Upper lobe of right lung (tissue), 1 donor: ENCODE measurements at regions not wholly inside any gene's neighbourhood (a gene's known extent, or its start where the extent isn't known, plus 50 kb on each side); places are given as distances from the start of the nearest gene placed in this dataset.

Source experiments
- ATAC-seq: fragments of 200-7000 bp; cut with Tn5 transposase; one replicate; pipeline ENCODE4 v1.9.1; 2020; ENCODE audit warnings: mild to moderate bottlenecking, moderate library complexity
- DNase-seq: peaks from one replicate; pipeline ENCODE4 v3.0.0-alpha.2; 2020
- H3K27ac ChIP-seq: fragments of 200-600 bp; one replicate; pipeline ENCODE4 v1.8.0; 2022
- H3K27me3 ChIP-seq: fragments of 200-600 bp; one replicate; pipeline ENCODE4 v1.8.0; 2022; ENCODE audit warnings: mild to moderate bottlenecking
- H3K36me3 ChIP-seq: fragments of 200-600 bp; one replicate; pipeline ENCODE4 v1.8.0; 2022
- H3K4me1 ChIP-seq: fragments of 200-600 bp; one replicate; pipeline ENCODE4 v1.8.0; 2022
- H3K4me3 ChIP-seq: fragments of 200-600 bp; one replicate; pipeline ENCODE4 v1.8.0; 2022; ENCODE audit warnings: mild to moderate bottlenecking
- H3K9me3 ChIP-seq: fragments of 200-600 bp; one replicate; pipeline ENCODE4 v1.8.0; 2022
- intact Hi-C: fragments of 100-400 bp; cut with DNase I; formaldehyde crosslinking; loops from one replicate; pipeline ENCODE4 v1.11.0; 2022
- TF ChIP-seq, protein P1 (sequence below): fragments of 200-600 bp; IDR thresholded peaks from one replicate; pipeline ENCODE4 v1.8.0; 2022; ENCODE audit warnings: antibody characterized with exemption
- donor health status: DM: no; HTN: yes; CAD: no; lungs with severe emphysema.

DNA sequence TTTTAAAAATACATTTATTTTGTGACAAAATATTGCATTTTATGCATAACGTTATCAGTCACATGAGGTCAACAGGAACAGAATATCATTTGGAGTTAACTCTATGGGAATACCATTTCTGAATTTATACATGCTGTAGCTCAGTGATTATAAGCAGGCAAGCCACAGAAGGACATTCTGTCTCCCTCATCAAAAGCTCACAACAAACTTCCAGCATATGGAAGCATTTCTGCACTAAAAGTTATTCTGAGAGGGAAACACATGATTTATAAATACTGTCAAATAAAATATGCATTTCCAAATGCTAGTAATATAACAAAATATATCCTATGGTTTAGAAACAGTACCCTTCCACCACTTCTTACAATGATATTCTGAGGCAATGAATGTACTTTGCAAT is 854.1 kb upstream of the B3GALT2 start:
- no peak overlapping the region for H3K4me3 ChIP-seq

DNA sequence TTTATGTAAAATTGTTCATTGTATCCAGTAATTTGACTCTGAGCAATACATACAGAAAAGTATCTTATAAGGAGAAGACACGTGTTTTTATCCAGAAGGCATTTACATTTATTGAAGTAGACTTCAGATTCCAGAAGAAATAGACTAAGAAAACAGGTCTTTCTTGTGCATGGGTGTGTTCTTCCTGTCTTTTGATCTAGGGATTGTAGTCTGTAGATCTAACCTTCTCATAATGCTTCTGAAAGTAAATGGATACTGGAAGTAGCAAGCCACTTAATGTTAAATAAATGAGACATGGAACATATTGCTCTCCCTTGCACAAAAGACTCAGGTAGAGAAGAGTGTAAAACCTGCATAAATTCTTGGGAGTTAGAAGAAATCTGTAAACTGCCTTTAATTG is 853.2 kb upstream of the B3GALT2 start:
- Histone ChIP-seq H3K4me3 (no peak overlapping the region), H3K36me3 (no peaks in the 10 kb centered on the region), H3K27ac (no peak overlapping the region), H3K4me1 (no peaks in the 10 kb centered on the region), H3K9me3 (no peaks in the 10 kb centered on the region), H3K27me3 (no peaks in the 10 kb centered on the region)
- TF ChIP-seq, protein P1, sequence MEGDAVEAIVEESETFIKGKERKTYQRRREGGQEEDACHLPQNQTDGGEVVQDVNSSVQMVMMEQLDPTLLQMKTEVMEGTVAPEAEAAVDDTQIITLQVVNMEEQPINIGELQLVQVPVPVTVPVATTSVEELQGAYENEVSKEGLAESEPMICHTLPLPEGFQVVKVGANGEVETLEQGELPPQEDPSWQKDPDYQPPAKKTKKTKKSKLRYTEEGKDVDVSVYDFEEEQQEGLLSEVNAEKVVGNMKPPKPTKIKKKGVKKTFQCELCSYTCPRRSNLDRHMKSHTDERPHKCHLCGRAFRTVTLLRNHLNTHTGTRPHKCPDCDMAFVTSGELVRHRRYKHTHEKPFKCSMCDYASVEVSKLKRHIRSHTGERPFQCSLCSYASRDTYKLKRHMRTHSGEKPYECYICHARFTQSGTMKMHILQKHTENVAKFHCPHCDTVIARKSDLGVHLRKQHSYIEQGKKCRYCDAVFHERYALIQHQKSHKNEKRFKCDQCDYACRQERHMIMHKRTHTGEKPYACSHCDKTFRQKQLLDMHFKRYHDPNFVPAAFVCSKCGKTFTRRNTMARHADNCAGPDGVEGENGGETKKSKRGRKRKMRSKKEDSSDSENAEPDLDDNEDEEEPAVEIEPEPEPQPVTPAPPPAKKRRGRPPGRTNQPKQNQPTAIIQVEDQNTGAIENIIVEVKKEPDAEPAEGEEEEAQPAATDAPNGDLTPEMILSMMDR, result no peak
- ATAC-seq, result no peak
- intact Hi-C loops, result no loop called here
- DNase-seq, result no peak

More for the DNA sequence above, 854.1 kb upstream of the B3GALT2 start:
- H3K27me3 ChIP-seq, result no peaks in the 10 kb centered on the region
- TF ChIP-seq, protein P1, result no peak
- ATAC-seq (no peak), DNase-seq (no peak)
- H3K36me3 ChIP-seq, result no peaks in the 10 kb centered on the region
- no peak overlapping the region for H3K27ac ChIP-seq
- no peaks in the 10 kb centered on the region for H3K9me3 ChIP-seq
- intact Hi-C loops, result no loop called here
- H3K4me1 ChIP-seq, result no peaks in the 10 kb centered on the region

DNA sequence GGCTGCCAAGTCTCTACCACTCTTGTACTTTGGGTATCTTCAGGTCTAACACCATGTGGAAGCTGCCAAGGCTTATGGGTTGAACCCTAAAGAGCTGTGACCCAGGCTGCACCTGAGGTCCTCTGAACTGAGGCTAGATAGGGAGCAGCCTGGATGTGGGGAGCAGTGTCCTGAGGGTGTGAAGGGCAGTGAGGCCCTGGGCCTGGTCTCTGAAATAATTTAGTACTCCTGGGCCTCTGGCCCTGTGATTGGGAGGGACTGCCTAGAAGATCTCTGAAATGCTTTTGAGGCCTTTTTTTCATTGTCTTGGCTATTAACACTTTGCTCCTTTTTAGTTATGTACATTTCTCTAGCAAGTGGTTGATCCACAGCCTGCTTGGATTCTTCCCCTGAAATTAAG is 847.2 kb upstream of the B3GALT2 start:
- DNase-seq (no peak), ATAC-seq (no peak)
- no peaks in the 10 kb centered on the region for H3K27me3 ChIP-seq
- H3K36me3 ChIP-seq, result no peaks in the 10 kb centered on the region
- intact Hi-C loops, result no loop called here
- H3K4me3 ChIP-seq, result no peak overlapping the region
- no peaks in the 10 kb centered on the region for H3K4me1 ChIP-seq
- no peak overlapping the region for H3K27ac ChIP-seq
- TF ChIP-seq, protein P1, result no peak
- H3K9me3 ChIP-seq, result no peaks in the 10 kb centered on the region

DNA sequence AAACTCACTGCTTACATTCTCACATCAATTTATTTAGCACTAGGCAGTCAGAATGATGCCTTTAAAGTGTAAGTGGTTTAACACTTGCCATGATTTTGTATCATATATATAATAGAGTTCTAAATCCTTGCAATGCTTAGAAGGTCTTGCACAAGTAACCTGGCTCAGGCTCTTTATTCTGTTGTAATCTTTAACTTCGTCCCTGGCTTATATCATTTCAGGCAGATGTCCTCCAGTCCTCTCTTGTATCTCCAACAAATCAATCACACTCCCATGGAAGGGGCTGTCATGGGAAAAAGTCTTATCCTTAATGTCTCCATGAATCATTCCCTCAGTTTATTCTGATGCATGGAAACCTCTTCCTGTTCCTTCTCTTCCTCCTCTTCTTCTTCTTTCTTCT is 841.6 kb upstream of the B3GALT2 start:
- ATAC-seq (no peak), DNase-seq (no peak)
- H3K4me1 ChIP-seq, result no peaks in the 10 kb centered on the region

DNA sequence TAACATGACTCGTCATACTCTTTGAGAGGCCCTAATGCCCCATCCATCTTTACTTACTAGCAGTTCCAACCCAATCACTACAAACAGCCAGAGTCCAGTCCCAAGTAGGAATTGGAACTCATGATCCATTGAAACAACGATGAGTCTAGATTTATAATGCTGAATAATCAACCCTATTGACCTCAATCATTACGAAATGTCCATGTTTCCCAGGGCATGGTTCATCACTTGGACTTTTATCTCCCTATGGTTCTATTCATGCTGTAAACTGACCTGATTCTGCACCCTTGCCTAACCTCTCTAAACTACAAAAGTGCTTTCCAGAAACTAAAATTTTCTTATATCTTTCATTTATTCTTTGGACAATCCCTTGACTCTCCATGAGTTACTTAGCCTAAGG is 840.0 kb upstream of the B3GALT2 start:
- ATAC-seq (no peak), DNase-seq (no peak)
- intact Hi-C loops, result no loop called here
- TF ChIP-seq, protein P1, result no peak
- Histone ChIP-seq H3K27me3 (no peaks in the 10 kb centered on the region), H3K4me1 (no peaks in the 10 kb centered on the region), H3K27ac (no peak overlapping the region), H3K36me3 (no peaks in the 10 kb centered on the region), H3K9me3 (no peaks in the 10 kb centered on the region), H3K4me3 (no peak overlapping the region)

More for the DNA sequence above, 841.6 kb upstream of the B3GALT2 start:
- H3K27me3 ChIP-seq, result no peaks in the 10 kb centered on the region
- H3K27ac ChIP-seq, result no peak overlapping the region
- H3K4me3 ChIP-seq, result no peak overlapping the region
- TF ChIP-seq, protein P1, result no peak
- intact Hi-C loops, result no loop called here
- no peaks in the 10 kb centered on the region for H3K9me3 ChIP-seq
- H3K36me3 ChIP-seq, result no peaks in the 10 kb centered on the region

DNA sequence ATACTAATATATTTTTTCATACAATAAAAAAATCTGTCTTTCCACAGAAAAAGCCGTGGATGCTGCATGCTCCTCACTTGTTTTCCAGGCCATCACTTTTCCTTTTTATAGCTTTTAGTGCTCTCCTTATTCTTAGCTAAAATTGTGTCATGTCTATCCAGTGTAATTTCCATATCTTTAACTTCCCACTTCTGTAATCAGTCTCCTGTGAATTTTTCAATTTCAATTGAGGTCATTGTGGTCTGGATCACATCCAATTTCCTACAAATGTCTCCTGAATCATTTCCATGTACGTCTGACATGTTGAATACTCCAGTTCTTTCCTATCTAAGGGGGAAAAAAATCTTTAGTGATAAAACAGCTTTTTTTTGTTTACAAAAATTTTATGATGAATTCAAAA is 838.2 kb upstream of the B3GALT2 start:
- Histone ChIP-seq H3K27me3 (no peaks in the 10 kb centered on the region), H3K27ac (no peak overlapping the region), H3K9me3 (no peaks in the 10 kb centered on the region), H3K4me1 (no peaks in the 10 kb centered on the region), H3K36me3 (no peaks in the 10 kb centered on the region), H3K4me3 (no peak overlapping the region)
- TF ChIP-seq, protein P1, result no peak
- ATAC-seq, result no peak
- DNase-seq, result no peak
- intact Hi-C loops, result no loop called here
